Lower leg skin (tissue), 3 donors: ENCODE measurements at regions not wholly inside any gene's neighbourhood (a gene's known extent, or its start where the extent isn't known, plus 50 kb on each side); places are given as distances from the start of the nearest gene placed in this dataset.

Experiments used
- CTCF ChIP-seq, 3 donors: fragments of 450-650 bp; IDR thresholded peaks; one replicate each; pipeline ENCODE4 v1.5.1; 2016; ENCODE audit warnings: antibody characterized with exemption in 3 of 3, mild to moderate bottlenecking in 3 of 3, moderate library complexity in 2 of 3
- POLR2A ChIP-seq, 2 donors: fragments of 450-650 bp; IDR thresholded peaks; one replicate each; pipeline ENCODE4 v1.6.1; 2016 to 2017; ENCODE audit warnings: antibody characterized with exemption in 2 of 2, mild to moderate bottlenecking in 1 of 2, moderate library complexity in 1 of 2

GRCh38 chr4:14262221-14262620, 634.7 kb upstream of the BOD1L1 start:
- no peak for TF ChIP-seq CTCF (IDR thresholded peaks at IDR 0.05)
- TF ChIP-seq POLR2A (IDR thresholded peaks at IDR 0.05) = no peak
